NCI-H774 (cell line): ENCODE measurements at regions not wholly inside any gene's neighbourhood (a gene's known extent, or its start where the extent isn't known, plus 50 kb on each side); places are given as distances from the start of the nearest gene placed in this dataset.

Experiments
- DNase-seq: peaks from one replicate; lab custom pipeline; 2025; lab: John Stamatoyannopoulos, UW

GRCh38 chr10:129361676-129362376 lies 105.2 kb upstream of the MGMT start:
- DNase-seq, result no peak

DNA sequence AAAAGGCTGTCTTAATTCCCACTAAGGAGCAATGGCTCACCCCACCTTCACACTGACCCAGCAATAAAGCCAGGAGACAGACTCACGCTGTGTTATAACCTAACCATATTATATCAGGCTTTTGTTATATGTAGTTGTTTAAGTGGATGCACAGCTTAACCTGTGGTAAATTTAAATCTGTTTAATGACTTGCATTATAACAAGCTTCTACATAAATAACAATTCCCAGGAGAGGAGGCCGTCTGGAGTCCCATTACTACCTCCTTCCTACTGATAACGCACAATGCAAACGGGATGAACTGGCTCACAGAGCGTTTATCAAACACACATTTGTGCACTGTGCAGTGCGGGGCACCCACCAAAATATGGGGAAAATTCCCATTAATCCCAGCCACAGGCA lies 102.1 kb upstream of the MGMT start:
- no peak for DNase-seq

DNA sequence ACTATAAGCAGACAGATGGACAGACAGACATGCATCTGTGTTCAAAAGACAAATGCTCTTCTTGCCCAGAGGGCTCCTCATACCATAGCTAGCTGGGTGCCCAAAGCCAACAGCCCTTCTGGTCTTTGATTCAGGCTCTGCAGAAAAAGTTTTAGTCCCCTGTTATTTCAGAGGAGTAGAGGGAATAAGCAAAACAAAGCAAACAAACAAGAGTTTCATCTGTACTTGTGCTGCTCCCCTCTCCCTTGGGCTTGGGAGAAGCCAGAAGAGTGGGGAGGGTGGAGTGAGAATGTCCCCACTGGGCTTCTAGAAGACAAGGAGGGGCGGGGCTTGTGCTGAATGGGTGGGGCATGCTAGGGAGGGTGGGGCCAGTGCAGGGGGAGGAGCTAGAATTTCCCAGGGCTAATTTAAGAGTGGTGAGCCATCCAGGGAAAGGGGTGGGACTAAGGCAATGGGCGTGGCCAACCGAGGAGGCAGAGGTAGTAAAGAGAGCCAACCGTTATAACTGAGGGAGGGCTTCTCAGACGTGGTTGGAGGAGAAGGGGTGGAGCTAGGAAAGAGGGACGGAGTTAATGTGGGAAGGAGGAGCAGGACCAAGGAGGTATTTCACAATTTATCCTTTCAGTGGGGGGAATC lies 101.2 kb upstream of the MGMT start:
- no peak for DNase-seq

DNA sequence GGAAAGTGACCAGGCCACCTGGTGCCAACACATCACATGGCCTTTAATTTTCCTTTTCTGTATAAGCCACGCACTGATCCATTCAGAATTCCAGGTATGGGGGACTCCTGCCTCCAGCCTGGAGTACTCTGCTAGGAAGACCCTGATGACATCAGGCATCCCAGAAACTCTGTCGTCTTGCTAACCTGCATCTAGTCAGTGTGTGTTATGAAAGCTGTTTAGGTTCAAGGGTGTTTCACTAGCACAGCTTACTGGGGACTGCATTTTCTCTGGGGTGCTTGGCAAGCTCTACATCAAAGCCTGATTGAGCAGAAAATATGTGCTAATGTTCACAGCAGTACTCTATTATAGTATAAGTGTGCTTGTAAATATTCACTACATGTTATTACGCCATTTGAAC lies 100.6 kb upstream of the MGMT start:
- DNase-seq, result no peak

- DNase-seq, result no peak
Measured at GRCh38 chr10:129369566-129369965, 97.5 kb upstream of the MGMT start.

- DNase-seq, result no peak
Measured at GRCh38 chr10:129371541-129371940, 95.5 kb upstream of the MGMT start.

- DNase-seq, result no peak
Measured at GRCh38 chr10:129372172-129372571, 94.9 kb upstream of the MGMT start.

DNA sequence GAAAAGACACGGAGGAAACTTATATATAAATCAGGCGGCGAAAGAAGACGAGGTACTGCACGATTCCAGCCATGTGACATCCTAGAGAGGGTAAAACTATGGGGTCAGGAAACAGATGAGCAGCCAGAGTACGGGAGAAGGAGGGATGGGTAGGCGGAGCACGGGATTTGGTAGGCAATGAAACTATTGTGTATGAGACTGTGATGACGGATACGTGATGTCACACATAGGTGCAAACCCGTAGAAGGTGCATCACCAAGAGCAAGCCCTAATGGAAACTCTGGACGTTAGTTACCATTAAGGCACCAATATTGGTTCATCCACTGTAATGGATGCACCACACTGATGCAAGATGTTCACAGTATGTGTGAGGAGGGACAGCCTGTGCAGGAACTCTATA lies 93.8 kb upstream of the MGMT start:
- DNase-seq, result no peak

DNA sequence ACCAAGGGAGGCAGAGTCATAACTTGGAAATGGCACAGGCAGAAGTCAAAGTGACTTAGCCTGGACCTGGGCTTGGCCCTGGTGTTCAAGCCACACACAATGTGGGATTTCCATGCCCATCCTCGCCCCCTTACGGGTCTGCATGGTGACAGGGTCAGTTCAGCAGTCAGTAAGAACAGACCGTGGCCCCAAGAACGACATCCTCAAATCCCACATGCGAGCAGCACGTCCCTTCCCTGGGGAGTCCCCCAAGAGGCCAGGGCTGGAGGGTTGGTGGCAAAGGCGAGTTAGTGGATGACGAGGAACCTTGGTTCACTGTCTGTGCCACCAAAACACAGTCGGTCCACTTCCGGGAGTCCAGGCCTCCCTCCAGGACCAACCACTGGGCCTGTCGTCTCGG lies 93.3 kb upstream of the MGMT start:
- DNase-seq, result no peak

- no peak for DNase-seq
Measured at GRCh38 chr10:129375171-129375570, 91.9 kb upstream of the MGMT start.

DNA sequence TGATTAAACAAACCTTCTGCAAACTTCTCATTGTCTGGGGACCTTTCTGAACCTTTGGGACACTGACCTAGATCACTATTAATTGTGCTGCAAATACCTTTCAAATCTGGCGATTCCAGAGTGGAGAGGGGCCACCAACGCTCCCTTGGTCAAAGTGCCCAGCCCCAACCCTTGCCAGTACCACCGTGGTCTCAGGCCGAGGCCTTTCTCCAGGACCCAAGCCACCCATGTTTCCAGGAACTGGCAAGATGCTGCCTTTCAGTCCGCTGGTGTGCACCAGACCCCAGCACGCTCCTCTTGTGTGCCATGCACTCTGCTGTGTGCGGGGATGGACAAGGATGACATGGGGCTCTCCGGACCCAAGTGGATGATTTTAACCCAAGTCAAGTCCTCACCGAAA lies 91.1 kb upstream of the MGMT start:
- DNase-seq, result no peak

DNA sequence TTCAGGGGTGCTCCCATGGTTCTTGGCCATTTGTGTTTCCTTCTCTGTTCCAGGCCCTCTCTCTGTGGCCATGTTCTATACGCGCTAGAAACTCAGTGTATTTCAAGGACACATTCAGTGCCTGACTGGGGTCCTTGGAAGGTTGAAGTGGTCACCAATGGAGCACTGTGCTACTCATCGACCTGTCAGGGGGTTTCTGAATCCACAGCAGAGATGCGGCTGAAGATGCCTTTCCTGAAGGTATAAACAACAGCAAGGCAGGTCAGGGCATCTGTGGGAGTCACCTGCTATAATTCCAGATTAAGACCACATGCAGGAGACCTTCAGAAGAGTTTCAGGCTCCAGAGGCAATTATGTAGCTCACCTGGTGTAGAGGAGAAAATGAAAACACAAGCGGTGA lies 86.8 kb upstream of the MGMT start:
- no peak for DNase-seq

GRCh38 chr10:129381741-129382140 lies 85.3 kb upstream of the MGMT start:
- DNase-seq, result no peak

DNA sequence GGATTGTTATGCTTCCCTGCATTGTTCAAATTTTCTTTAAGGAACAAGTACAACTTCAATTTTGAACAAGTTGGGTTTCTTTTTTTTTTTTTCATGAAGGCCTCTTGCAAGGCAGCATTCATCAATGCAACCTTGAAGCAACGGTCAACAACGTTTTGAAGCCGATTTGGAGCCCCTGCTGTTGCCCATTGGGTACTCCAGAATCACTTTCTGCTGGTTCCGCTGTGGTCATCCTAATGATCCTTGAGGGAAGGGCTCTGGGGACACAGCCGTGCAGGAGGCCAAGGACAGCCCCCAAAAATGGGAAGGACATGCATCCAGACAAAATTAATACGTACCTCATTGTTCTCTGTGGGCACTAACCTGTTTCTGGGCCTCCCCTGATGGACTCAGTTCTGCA lies 84.6 kb upstream of the MGMT start:
- no peak for DNase-seq

DNA sequence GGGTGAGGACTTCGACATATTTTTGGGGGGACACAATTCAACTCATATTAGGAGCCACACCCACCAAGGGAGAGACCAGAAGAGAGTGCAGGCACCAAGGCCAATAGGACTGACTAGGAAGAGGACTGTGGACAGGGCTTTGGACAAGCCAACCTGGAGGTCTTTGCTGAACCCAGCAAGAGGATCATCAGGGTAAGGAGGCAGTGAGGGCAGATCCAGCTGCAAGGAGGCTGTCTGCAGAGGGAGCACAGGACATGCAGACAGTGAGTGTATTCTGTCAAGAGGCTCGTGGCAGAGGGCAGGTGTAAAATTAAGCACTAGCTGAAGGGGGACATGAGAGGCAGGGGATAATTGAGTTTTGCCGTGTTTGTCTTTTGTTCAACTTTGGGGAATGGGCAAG lies 83.4 kb upstream of the MGMT start:
- DNase-seq, result no peak

DNA sequence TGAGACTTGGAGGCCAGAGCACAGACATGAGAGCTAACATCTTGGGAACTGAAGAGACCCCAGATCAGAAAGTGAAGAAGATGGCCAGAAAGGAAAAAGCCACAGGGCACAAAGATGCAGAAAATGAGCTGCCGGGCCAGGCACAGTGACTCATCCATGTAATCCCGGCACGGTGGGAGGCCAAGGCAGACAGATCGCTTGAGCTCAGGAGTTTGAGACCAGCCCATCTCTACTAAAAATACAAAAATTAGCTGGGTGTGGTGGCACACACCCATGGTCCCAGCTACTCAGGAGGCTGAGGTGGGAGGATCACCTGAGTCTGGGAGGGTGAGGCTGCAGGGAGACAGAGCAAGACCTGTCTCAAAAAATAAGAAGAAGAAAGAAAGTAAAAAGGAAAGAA lies 81.4 kb upstream of the MGMT start:
- DNase-seq, result no peak

GRCh38 chr10:129386415-129387257 lies 80.4 kb upstream of the MGMT start:
- no peak for DNase-seq

DNA sequence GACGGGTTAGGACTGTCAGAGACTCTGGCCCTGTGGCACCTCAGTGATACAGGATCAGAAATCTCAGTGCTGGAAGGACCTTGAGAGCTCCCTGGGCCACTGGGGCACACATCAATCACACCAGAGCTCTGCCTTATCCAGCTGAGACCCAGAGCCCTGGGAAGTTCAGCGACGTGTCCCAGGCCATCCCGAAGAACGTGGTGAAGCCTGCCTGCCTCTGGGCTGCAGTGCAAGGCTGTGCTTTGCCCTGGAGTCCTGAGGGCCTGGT lies 79.8 kb upstream of the MGMT start:
- no peak for DNase-seq

DNA sequence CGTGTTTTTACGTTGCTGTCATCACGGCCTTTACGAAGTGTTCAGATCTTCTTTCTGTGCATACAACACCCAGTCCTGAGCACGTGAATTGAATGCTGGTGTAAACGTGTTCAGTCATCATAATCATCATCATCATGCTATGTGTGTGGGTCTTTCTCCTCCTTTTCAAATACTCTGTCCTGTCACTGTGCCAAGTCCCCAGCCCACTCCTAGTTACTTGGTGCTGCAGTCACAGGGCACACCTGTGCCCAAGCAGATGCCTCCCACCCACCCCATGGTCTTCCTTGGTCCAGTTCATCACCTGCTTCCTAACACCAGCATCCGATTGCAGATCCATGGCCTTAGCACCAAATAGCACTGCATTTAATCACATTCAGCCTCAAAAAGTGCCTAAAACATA lies 78.6 kb upstream of the MGMT start:
- no peak for DNase-seq

DNA sequence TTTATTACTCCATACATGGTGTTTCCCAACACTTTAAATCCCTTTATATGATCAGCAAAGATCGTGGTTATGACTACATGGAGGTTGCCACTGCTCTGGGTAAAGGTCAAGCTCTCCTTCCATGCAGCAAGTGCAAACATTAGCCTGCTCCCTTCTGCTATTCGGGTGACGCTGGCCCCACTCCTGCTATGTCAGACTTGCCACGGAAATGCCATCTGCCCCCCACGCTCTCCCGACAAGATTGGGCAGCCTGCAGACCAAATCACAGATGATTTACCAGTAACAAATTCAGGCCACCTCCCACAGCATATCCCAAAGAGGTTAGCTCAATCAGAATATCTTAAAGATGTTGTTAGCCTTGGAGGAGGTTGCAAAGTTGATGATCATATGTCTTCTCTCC lies 77.8 kb upstream of the MGMT start:
- DNase-seq, result no peak

GRCh38 chr10:129390147-129390546 lies 76.9 kb upstream of the MGMT start:
- no peak for DNase-seq

DNA sequence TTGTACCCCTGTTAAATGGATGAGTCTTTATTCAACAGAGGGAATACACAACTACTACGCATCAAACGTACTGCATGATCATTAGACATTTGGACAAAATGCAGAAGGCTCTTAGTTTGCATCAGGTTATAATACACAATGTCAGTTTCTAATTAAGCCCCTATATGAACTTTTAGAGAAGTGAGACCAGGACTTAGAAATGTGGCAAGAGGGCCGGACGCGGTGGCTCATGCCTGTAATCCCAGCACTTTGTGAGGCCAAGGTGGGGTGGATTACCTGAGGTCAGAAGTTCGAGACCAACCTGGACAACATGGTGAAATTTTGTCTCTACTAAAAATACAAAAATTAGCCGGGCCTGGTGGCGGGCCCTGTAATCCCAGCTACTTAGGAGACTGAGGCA lies 76.3 kb upstream of the MGMT start:
- DNase-seq, result no peak

DNA sequence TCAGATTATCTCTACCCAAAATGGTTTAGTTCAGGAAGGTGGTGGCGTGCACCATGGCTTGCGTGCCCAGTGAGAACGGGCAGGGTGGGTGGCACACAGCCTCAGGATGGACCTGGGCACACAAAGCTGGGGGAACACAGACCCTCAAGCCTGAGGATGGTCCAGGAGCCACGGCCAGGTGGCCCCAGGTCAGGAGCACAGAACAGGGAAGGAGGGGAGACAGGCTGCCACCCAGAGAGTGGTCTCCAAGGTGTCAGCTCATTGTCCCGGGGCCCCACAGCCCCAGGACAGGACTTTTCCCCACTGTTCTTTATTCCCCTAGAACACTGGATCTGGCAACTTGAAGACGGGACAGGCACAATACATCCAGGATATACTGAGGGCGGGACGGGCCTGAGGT lies 75.6 kb upstream of the MGMT start:
- no peak for DNase-seq

- DNase-seq, result no peak
Measured at GRCh38 chr10:129392855-129393254, 74.2 kb upstream of the MGMT start.
